Activated effector memory CD4-positive, alpha-beta T cell treated with anti-CD3 and anti-CD28 coated beads, Interleukin-2, amount 50 U/mL, for 16 hours (primary cell): ENCODE measurements at regions not wholly inside any gene's neighbourhood (a gene's known extent, or its start where the extent isn't known, plus 50 kb on each side); places are given as distances from the start of the nearest gene placed in this dataset.

ENCODE experiments used
- DNase-seq: peaks from one replicate; pipeline ENCODE4 v3.0.0-alpha.2; 2020

DNA sequence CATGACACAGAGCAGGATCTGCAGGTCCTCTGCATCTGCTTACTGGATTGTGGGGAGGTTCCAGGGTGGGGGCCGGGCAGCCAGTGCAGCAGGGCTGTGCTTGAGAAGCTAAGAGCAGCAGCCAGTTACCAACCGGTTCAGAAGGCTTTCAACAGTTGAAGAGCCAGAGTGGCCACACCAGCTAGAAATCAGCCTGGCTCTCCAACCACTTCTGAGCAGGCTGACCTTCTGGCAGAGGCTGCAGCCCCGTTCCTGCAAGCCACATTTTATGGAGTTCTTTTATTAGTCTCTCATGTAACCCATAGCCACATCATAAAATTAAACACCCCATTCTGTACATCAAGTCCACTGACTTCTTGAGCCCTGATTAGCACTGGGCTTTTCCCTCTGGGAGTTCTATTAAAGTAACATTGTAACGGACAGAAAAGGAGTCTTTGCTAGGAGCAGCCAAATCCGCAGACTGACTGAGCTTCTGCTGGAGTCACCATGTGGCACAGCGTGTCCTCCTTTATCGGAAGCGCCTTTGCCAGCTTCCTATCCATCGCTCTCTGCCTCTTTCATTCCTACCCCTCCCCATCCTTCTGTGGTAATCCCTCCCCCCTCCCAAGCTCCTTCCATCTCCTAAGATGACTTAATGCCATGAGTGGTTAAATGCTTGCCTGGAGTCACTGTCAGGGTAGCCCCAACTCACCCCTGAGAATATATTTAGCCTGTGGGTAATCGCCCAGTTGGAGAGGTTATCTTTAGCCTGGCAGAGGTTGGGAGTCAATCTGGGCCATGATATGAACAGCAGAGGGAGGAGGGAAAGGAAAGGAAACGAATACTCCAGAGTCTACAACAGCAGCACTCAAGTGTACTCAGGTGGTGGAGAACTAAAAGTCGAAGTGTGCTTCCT is 138.5 kb upstream of the HES1 start:
- no peak for DNase-seq

GRCh38 chr3:193998123-193998448 is 137.9 kb upstream of the HES1 start:
- DNase-seq = no peak

DNA sequence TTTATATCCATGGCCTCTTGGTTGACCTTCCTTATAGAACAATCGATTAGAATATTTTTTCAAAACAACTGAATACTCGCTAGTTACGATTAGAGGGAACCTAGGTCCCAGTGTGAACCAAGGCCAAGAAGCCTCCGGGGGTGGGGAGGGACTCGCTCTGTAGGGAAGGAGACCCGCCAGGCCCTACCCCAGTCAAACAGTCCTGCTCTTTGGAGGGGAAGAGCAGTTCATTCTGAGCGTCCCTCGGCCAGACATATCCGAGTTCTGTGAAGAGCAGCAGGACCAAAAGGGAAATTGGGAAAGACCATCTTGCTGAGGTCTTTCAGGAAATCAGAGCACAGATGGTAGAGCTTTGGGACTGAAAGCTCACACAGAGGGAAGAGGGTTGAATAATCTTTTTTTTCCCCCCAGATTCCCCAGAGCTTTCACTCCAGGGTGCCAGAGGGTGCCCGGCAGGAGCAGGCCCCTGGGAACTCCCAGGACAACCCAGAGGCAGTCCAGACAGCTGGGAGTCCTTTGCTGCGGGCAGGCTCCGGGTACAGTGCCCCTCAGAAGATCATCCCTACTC is 137.2 kb upstream of the HES1 start:
- DNase-seq = no peak

- no peak for DNase-seq
These were observed 135.8 kb upstream of the HES1 start for GRCh38 chr3:194000100-194000499.

DNA sequence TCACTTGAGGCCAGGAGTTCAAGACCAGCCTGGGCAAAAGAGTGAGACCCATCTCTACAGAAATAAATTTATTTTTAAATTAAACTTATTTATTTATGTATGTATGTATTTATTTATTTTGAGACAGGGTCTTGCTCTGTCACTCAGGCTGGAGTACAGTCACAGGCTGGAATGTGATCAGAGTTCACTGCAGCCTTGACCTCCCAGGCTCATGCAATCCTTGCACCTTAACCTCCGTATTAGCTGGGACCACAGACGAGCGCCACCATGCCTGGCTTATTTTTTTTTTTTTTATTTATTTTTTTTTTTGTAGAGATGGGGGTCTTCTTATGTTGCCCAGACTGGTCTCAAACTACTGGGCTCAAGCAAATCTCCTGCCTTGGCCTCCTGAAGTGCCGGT is 135.2 kb upstream of the HES1 start:
- no peak for DNase-seq

DNA sequence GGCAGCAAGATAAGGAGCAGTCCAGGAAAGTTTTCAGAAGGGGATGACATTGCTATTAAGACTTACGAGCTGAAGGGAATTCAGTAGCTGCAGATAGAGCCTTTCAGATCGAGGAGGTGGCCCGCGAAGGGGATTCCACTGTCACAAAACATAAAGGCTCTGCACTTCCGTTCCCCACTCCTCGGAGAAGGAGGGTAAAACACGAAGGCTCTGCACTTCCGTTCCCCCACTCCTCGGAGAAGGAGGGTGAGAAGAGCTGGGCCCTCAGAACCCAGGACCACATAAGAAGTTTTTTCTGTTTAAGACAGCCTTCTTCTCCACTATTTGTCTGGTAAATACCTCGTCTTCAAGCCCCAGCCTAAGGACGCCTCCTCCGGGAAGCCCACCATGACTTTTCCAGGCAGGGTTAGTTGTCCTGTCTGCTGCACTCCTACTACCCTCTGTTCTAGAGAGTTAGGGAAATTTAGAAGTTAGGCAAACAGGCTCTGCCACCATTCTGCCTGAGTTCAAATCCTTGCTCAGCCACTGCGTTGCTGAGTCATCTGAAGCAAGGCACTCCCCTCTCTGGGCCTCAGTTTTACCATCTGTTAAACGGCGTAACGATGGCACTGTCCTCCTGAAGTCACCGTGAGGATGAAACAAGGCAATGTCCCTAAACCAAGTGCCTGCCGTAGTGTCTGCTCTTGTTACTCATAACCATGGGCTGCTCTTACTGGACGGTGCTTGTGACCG is 134.1 kb upstream of the HES1 start:
- no peak for DNase-seq

DNA sequence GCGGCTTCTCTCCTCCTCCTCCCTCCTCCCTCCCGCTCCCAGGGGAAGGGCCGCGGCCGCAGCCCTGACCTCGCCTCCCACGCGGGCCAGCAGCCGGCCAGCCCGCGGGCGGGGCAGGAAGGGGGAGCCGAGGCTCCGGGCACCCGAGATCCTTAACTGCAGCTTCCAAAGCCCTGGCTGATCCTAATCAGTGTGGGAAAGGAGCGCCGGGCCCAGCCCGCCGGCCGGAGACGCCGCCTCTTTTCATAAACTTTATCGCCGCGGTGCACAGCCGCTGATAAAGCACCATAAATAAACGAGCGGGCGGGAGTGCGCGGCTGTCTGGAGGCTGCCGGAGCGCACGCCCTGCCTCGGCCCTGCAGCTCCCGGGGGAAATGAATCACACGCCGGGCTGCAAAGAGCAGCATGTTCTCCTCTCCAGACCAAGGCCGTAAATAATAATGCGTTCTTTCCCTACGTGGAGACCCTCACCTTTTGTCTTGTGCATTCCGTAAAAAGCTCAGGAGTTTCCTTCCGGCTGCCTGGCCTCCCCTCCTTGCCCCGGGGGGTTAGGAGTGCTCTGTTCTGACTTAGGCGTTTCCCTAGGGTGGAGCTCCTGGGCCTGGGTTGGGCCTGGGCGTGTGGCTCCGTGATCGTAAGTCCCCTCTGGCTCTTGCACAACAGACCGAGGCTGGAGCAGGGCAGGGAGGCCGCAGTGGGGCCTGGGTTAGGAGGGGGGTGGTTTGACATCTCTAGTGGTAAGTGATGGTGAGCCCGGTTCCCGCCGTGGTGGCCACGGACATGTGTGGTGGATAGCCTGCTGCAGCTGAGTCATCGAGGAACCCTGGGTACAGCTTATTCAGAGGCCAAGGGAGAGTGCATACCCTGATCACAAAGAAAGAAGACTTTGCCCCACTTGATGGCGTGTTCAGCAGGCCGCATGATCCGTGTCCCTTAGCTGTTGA is 132.6 kb upstream of the HES1 start:
- DNase-seq = no peak

- no peak for DNase-seq
These were observed 129.9 kb upstream of the HES1 start for GRCh38 chr3:194005930-194006501.

- no peak for DNase-seq
These were observed 128.2 kb upstream of the HES1 start for GRCh38 chr3:194007592-194008337.

GRCh38 chr3:194009019-194009418 is 126.9 kb upstream of the HES1 start:
- DNase-seq = no peak

DNA sequence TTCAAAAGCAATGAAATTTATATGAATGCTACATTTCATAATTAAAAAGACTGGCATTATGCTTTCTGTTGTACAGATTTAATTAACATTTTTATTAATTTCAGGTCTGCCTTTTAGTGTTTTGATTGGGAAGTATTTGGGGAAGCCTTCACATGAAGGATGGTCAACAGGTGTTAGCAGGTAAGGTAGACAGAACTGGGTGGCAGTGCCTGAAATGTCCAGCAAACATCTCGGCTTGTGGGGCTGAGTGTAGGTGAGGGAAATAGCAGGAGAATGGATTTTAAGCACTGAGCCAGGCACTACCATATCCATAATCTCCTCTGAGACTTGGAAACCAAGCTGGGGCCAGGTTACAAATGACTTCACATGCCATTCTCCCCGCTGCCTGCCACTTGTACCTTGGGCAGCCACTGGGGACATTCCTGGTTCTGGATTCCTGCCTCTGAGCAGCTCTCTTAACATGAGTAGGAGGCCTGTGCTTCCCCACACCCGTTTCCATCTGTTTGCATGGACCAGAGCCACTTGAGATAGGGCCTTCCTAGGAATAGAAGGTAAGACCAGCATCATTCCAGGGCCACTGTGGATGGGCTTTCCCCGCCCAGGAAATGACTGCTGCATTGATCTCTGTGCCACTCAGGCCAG is 125.9 kb upstream of the HES1 start:
- no peak for DNase-seq

DNA sequence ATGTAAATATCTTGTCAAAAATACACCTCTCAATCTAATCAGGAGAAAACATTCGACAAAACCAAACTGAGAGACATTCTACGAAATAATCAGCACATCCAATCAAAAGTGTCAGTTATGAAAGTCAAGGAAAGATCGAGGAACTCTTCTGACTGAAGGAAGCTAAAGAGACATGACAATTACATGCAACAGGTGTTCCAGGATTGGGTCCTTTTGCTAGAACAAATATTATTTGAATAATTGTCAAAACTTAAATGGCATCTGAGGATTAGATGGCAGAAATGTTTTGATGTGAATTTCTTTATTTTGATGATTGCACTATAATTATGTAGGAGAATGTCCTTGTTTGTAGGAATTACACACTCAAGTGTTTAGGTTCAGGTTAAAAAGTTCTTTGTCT is 124.1 kb upstream of the HES1 start:
- no peak for DNase-seq

DNA sequence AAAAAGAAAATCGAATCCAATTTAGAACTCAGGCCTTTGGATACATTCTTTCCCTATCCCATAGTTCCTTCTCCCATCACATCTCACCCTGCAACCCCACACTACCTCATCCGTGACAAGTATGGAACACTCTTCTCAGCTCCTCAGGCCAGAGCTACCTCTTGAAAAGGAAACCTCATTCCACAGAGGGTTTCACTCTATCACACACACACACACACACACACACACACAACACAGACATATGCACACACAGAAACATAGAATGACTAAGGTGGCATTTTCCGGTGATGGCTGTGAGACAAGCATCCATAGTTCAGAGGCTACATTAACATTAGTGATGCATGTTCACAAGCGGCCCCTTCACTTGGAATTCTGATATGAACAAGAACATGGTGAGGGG is 122.0 kb upstream of the HES1 start:
- no peak for DNase-seq

DNA sequence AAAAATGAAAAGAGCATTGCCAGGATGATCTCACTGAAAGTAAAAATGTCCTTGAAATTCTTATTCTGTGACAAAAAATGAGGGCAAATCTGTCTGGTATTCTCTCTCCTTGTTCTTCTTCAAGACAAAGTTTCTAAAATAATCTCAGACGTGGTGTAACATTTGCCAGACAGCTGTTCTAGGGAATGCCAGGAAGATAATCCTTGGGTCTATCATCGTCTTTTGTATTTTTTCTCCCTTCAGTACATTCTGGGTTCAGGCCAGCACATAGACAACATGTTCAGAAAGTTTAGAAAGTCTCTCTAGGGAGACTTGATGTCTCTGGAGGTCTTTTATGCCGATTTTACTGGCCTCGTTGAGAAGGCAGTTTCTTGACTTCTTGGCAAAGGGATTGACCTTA is 121.2 kb upstream of the HES1 start:
- no peak for DNase-seq

GRCh38 chr3:194019398-194020165 is 116.4 kb upstream of the HES1 start:
- DNase-seq = no peak

- no peak for DNase-seq
These were observed 113.9 kb upstream of the HES1 start for GRCh38 chr3:194022052-194022451.

DNA sequence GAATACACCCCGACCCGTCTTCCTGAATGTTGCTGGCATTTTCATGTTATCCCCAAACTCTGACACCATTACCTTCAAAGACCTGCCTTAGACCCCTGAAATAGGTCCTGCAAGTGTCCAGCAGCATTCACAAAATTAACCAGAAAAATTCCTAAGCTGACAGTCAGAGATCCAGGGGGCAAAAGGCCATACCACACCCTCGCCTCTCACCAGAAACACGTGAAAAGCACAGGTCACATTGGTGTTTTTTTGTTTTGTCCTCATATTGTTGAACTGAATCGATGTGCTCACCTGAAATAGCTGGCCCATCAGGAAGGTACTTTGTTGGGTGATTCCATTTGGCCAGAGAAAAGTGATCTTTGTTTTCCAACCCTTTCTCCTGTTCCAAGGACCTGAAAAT is 113.1 kb upstream of the HES1 start:
- DNase-seq = no peak

- DNase-seq = no peak
These were observed 112.3 kb upstream of the HES1 start for GRCh38 chr3:194023501-194024280.

DNA sequence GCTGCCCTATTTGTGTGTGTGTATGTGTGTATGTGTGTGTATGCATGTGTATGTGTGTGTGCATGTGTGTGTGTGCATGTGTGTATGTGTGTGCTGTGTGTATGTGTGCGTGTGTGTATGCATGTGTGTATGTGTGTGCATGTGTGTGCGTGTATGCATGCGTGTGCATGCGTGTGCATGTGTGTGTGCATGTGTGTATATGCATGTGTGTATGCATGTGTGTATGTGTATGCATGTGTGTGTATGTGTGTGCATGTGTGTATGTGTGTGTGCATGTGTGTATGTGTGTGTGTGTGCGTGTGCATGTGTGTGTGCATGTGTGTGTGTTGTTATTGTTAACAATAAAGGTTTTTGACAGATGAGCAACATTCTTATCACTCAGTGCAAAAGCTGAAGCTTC is 110.8 kb upstream of the HES1 start:
- no peak for DNase-seq

DNA sequence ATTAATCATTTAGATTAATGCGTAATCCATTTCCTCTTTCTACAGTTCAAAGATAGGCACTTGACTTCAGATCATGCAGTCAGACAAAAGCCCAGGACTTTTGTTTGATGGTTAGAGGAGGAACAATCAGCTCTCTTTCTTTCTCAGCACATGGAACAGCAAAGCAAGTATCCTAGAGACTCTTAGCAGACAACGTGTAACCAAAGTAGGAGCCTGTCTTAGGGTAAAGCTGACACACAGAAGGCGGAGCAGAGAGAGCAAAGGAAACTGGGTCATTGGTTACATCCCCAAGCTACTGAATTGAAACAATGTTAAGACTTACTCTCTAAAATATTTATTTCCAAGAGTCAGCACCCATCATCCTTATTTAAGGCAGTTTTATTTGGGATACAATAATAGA is 110.0 kb upstream of the HES1 start:
- no peak for DNase-seq
